ENCODE measurements at regions not wholly inside any gene's neighbourhood (a gene's known extent, or its start where the extent isn't known, plus 50 kb on each side); places are given as distances from the start of the nearest gene placed in this dataset.
"Not testable (repeated sequence)": the region's sequence is repeated elsewhere in the genome, so short reads cannot be mapped to it uniquely, and the experiment has no call there.

- DNase-seq (ENCODE audit: extremely low read depth, low read depth) = no peak
These were observed 149.9 kb downstream of the ARSF start for GRCh38 chrX:3191201-3191600.

- no peak for DNase-seq (ENCODE audit: extremely low read depth, low read depth)
These were observed 143.1 kb downstream of the ARSF start for GRCh38 chrX:3184176-3184930.

- no peak for DNase-seq (ENCODE audit: extremely low read depth, low read depth)
These were observed 140.6 kb downstream of the ARSF start for GRCh38 chrX:3181846-3182245.

- no peak for DNase-seq (ENCODE audit: extremely low read depth, low read depth)
These were observed 137.1 kb downstream of the ARSF start for GRCh38 chrX:3178329-3178728.

- DNase-seq (ENCODE audit: extremely low read depth, low read depth) = no peak
These were observed 136.6 kb downstream of the ARSF start for GRCh38 chrX:3177851-3178250.

GRCh38 chrX:3176439-3176820 lies 135.2 kb downstream of the ARSF start:
- no peak for DNase-seq (ENCODE audit: extremely low read depth, low read depth)

- DNase-seq (ENCODE audit: extremely low read depth, low read depth) = no peak
These were observed 134.6 kb downstream of the ARSF start for GRCh38 chrX:3175659-3176438.

- DNase-seq (ENCODE audit: extremely low read depth, low read depth) = not testable (repeated sequence)
These were observed 130.9 kb downstream of the ARSF start for GRCh38 chrX:3172156-3172555.

GRCh38 chrX:3169421-3169820 lies 128.2 kb downstream of the ARSF start:
- no peak for DNase-seq (ENCODE audit: extremely low read depth, low read depth)

- DNase-seq (ENCODE audit: extremely low read depth, low read depth) = no peak
These were observed 126.5 kb downstream of the ARSF start for GRCh38 chrX:3167771-3168170.

- DNase-seq (ENCODE audit: extremely low read depth, low read depth) = no peak
These were observed 125.6 kb downstream of the ARSF start for GRCh38 chrX:3166670-3167455.

GRCh38 chrX:3165808-3166207 lies 124.5 kb downstream of the ARSF start:
- DNase-seq (ENCODE audit: extremely low read depth, low read depth) = no peak

All from NCI-H460 (cell line).